Uterus (tissue), 3 donors: ENCODE measurements at regions not wholly inside any gene's neighbourhood (a gene's known extent, or its start where the extent isn't known, plus 50 kb on each side); places are given as distances from the start of the nearest gene placed in this dataset.

Source experiments
- DNase-seq, 2 donors: peaks; one replicate each; pipeline ENCODE4 v3.0.0-alpha.2; 2019 to 2020
- H3K27ac ChIP-seq, 2 donors: fragments of 200-600 bp; sonication (generic); 1 replicate in 1 of 2; 2 replicates in 1 of 2; pipeline ENCODE4 v1.5.1; 2016 to 2018
- H3K27me3 ChIP-seq, 2 donors: fragments of 200-600 bp; sonication (generic); one replicate each; pipeline ENCODE4 v1.5.1; 2018 to 2019; ENCODE audit warnings: control low read depth in 1 of 2
- H3K36me3 ChIP-seq, 2 donors: fragments of 200-600 bp; sonication (generic); one replicate each; pipeline ENCODE4 v1.5.1; 2019; ENCODE audit warnings: control low read depth in 1 of 2
- H3K4me1 ChIP-seq, 2 donors: fragments of 200-600 bp; sonication (generic); one replicate each; pipeline ENCODE4 v1.5.1; 2018 to 2019; ENCODE audit warnings: control low read depth in 1 of 2
- H3K4me3 ChIP-seq, 2 donors: fragments of 200-600 bp; sonication (generic); 1 replicate in 1 of 2; 2 replicates in 1 of 2; pipeline ENCODE4 v1.5.1; 2018 to 2019; ENCODE audit warnings: mild to moderate bottlenecking in 1 of 2
- H3K9me3 ChIP-seq, 2 donors: fragments of 200-600 bp; sonication (generic); one replicate each; pipeline ENCODE4 v1.5.1; 2019; ENCODE audit warnings: control low read depth in 1 of 2
- CTCF ChIP-seq, 4 experiments: fragments of 200-600 bp in 2 of 4; fragments of 450-650 bp in 2 of 4; sonication (generic) in 2 of 4; IDR thresholded peaks; one replicate each; pipeline ENCODE4 v1.5.1; 2016 to 2019; ENCODE audit warnings: antibody characterized with exemption in 4 of 4, mild to moderate bottlenecking in 2 of 4, moderate library complexity in 1 of 4
- POLR2A ChIP-seq, 2 donors: fragments of 450-650 bp; IDR thresholded peaks; one replicate each; pipeline ENCODE4 v1.6.1; 2016; ENCODE audit warnings: antibody characterized with exemption in 2 of 2, mild to moderate bottlenecking in 1 of 2, moderate library complexity in 1 of 2
- intact Hi-C: fragments of 100-400 bp; cut with DNase I; formaldehyde crosslinking; loops from one replicate; pipeline ENCODE4 v1.15.1; 2023; ENCODE audit warnings: low total_unique reads
- donor health status: DM: yes; HTN: yes; CAD: no.

DNA sequence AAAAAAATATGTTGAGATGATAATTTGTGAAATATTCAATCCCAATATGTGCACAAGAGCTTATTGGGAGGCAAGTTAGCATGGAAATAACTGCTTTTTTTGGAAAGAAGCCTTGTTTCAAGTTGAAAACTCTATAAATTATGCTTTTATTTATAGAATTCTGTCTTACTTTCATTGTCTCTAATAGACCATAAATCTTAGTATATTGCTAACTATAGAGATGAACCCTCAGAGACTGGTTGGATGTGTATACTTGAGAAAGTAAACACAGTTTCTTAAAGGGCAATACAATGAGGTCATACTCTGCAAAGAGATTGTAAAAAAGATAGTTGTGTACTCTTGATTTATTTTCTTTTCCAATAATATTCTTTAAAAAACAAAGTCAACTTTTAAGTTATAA is 530.3 kb downstream of the SPATA31D1 start:
- TF ChIP-seq POLR2A (IDR thresholded peaks at IDR 0.05) (no peak), CTCF (IDR thresholded peaks at IDR 0.05) (no peak)
- no peaks in the 10 kb centered on the region for H3K27me3 ChIP-seq
- H3K4me3 ChIP-seq, result no peak overlapping the region
- no peaks in the 10 kb centered on the region for H3K9me3 ChIP-seq
- DNase-seq, result no peak
- peak overlapping the region in 1 of 2 donors; percentile 43 for H3K27ac ChIP-seq
- intact Hi-C loops, result no loop called here
- H3K4me1 ChIP-seq, result peaks cover 0 to 6% of the 10 kb centered on the region in 2 donors
- H3K36me3 ChIP-seq, result no peaks in the 10 kb centered on the region

DNA sequence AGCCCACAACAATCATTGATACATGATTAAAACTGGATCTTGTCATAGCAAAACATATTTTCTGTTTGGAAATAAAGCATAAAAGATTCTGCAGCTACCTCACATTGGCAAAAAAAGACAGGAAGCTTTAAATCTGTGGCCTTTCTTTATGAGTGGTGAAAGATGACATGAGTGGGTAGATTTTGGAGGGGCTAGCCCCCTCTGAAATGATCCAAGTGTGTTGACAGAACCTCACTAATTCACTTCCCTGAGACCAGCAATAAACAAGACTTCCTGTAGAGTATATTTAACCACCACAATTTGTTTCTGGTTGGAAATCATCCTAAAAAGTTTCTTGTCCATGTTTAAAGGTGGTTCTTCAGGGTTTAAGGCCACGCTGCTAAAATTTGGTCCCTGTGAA is 530.8 kb downstream of the SPATA31D1 start:
- no peak for DNase-seq
- Histone ChIP-seq H3K4me1 (peaks cover 0 to 6% of the 10 kb centered on the region in 2 donors), H3K9me3 (no peaks in the 10 kb centered on the region), H3K27me3 (no peaks in the 10 kb centered on the region), H3K36me3 (no peaks in the 10 kb centered on the region), H3K27ac (peak overlapping the region in 1 of 2 donors; percentile 43), H3K4me3 (no peak overlapping the region)
- intact Hi-C loops, result no loop called here
- TF ChIP-seq CTCF (IDR thresholded peaks at IDR 0.05), result no peak
- no peak for TF ChIP-seq POLR2A (IDR thresholded peaks at IDR 0.05)

GRCh38 chr9:82524407-82524806 is 535.8 kb downstream of the SPATA31D1 start:
- Histone ChIP-seq H3K4me3 (no peak overlapping the region), H3K9me3 (peaks cover 0 to 5% of the 10 kb centered on the region in 2 donors), H3K27me3 (no peaks in the 10 kb centered on the region), H3K27ac (no peak overlapping the region), H3K4me1 (no peaks in the 10 kb centered on the region), H3K36me3 (no peaks in the 10 kb centered on the region)
- TF ChIP-seq CTCF (IDR thresholded peaks at IDR 0.05) (no peak), POLR2A (IDR thresholded peaks at IDR 0.05) (no peak)
- intact Hi-C loops, result no loop called here
- no peak for DNase-seq

DNA sequence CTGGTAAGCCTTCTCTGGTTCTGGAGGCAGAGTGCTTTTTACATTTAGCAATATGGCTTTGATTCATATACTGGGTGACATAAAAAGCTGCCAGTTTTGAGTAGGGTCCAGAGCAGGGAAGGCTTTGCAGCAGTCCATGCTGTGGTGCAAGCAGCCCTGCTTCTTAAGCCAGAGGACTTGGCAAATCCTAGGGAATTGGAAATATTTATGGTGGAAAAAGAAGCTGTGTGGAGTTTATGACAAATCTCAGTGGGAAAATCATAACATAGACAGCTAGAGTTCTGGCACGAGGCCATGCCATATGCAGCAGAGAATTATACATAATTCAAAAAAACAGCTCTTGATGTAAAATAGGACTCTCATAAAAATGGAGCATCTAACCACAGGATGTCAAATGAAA is 536.4 kb downstream of the RASEF start:
- Histone ChIP-seq H3K36me3 (no peaks in the 10 kb centered on the region), H3K27ac (no peak overlapping the region), H3K4me1 (no peaks in the 10 kb centered on the region), H3K9me3 (peaks cover 0 to 5% of the 10 kb centered on the region in 2 donors), H3K27me3 (no peaks in the 10 kb centered on the region), H3K4me3 (no peak overlapping the region)
- no peak for DNase-seq
- intact Hi-C loops, result no loop called here
- TF ChIP-seq POLR2A (IDR thresholded peaks at IDR 0.05) (no peak), CTCF (IDR thresholded peaks at IDR 0.05) (no peak)

DNA sequence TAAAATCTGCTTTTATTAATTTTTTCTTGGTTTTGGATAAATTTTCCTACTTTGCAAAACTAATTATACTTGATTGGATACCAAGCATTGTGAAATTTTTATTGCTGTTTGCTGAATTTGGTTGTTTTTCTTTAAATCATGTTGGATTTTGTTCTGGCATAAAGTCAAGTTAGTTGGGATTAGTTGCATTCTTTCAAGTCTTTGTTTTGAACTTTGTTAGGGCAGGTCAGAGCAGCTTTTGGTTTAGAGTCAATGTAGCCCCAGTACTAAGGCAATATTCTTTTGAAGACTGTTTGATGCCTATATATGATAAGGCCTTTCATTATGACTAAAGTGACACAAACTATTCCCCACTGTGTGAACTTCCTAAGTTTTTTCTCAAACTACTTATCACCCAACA is 531.1 kb downstream of the RASEF start:
- DNase-seq, result no peak
- TF ChIP-seq POLR2A (IDR thresholded peaks at IDR 0.05) (no peak), CTCF (IDR thresholded peaks at IDR 0.05) (no peak)
- Histone ChIP-seq H3K27ac (no peak overlapping the region), H3K36me3 (no peaks in the 10 kb centered on the region), H3K4me3 (no peak overlapping the region), H3K9me3 (peaks cover 0 to 5% of the 10 kb centered on the region in 2 donors), H3K4me1 (no peaks in the 10 kb centered on the region), H3K27me3 (no peaks in the 10 kb centered on the region)
- intact Hi-C loops, result no loop called here
